CD14-positive monocyte (primary cell): ENCODE measurements at regions not wholly inside any gene's neighbourhood (a gene's known extent, or its start where the extent isn't known, plus 50 kb on each side); places are given as distances from the start of the nearest gene placed in this dataset.

Experiments used
- DNase-seq, 3 donors: peaks; one replicate each; pipeline ENCODE4 v3.0.0-alpha.2; 2011 to 2022
- H2AFZ ChIP-seq: 2 replicates; pipeline ENCODE4 v1.6.0; 2012; ENCODE audit warnings: mild to moderate bottlenecking, low read depth, low read length, inconsistent platforms; ENCODE audit not compliant: insufficient read depth, poor library complexity, severe bottlenecking
- H3K27ac ChIP-seq, 2 donors: 1 replicate in 1 of 2; 2 replicates in 1 of 2; pipeline ENCODE4 v1.5.1; 2012 to 2013; ENCODE audit warnings: low read length in 2 of 2, control low read depth in 1 of 2, inconsistent platforms in 1 of 2, low read depth in 1 of 2, mild to moderate bottlenecking in 1 of 2
- H3K27me3 ChIP-seq, 2 donors: one replicate each; pipeline versions ENCODE4 v1.6.0 to v1.6.1; 2011 to 2013; ENCODE audit warnings: low read length in 2 of 2; ENCODE audit not compliant: control insufficient read depth in 2 of 2, insufficient read depth in 2 of 2
- H3K36me3 ChIP-seq, 2 donors: replicated peaks in 1 of 2; 1 replicate in 1 of 2; 2 replicates in 1 of 2; pipeline versions ENCODE4 v1.5.1 to v1.6.1; 2012 to 2013; ENCODE audit warnings: low read length in 2 of 2, control low read depth in 1 of 2, inconsistent platforms in 1 of 2, mild to moderate bottlenecking in 1 of 2; ENCODE audit not compliant: insufficient read depth in 2 of 2, control insufficient read depth in 1 of 2
- H3K4me1 ChIP-seq, 2 donors: 1 replicate in 1 of 2; 2 replicates in 1 of 2; pipeline versions ENCODE4 v1.5.1 to v1.6.1; 2012 to 2013; ENCODE audit warnings: low read length in 2 of 2, control low read depth in 1 of 2, inconsistent platforms in 1 of 2, mild to moderate bottlenecking in 1 of 2, moderate library complexity in 1 of 2; ENCODE audit not compliant: insufficient read depth in 2 of 2, control insufficient read depth in 1 of 2
- H3K4me2 ChIP-seq: replicated peaks from 2 replicates; pipeline ENCODE3; 2012; ENCODE audit warnings: low read length, moderate library complexity, mild to moderate bottlenecking; ENCODE audit not compliant: poor library complexity, severe bottlenecking; ENCODE audit errors: extremely low read depth
- H3K4me3 ChIP-seq, 3 experiments: fragments of 200-600 bp in 1 of 3; sonication (generic) in 1 of 3; replicated peaks in 1 of 3; 1 replicate in 2 of 3; 2 replicates in 1 of 3; pipeline ENCODE4 v1.5.1; 2011 to 2013; ENCODE audit warnings: low read length in 3 of 3, mild to moderate bottlenecking in 3 of 3, control low read depth in 2 of 3, low read depth in 2 of 3, inconsistent platforms in 1 of 3, moderate library complexity in 1 of 3
- H3K79me2 ChIP-seq: 2 replicates; pipeline ENCODE4 v1.6.0; 2012; ENCODE audit warnings: mild to moderate bottlenecking, control low read depth, inconsistent platforms, low read length, moderate library complexity; ENCODE audit not compliant: insufficient read depth
- H3K9ac ChIP-seq: 2 replicates; pipeline ENCODE4 v1.6.0; 2017; ENCODE audit warnings: low read length, mild to moderate bottlenecking; ENCODE audit not compliant: insufficient read depth, poor library complexity, severe bottlenecking
- H3K9me3 ChIP-seq, 2 donors: replicated peaks in 1 of 2; 1 replicate in 1 of 2; 2 replicates in 1 of 2; pipeline versions ENCODE4 v1.5.1 to v1.6.1; 2012 to 2013; ENCODE audit warnings: low read length in 2 of 2, control low read depth in 1 of 2; ENCODE audit not compliant: control insufficient read depth in 1 of 2, insufficient read depth in 1 of 2
- H4K20me1 ChIP-seq: 2 replicates; pipeline ENCODE4 v1.6.0; 2012; ENCODE audit warnings: mild to moderate bottlenecking, low read length, control low read depth, moderate library complexity; ENCODE audit not compliant: insufficient read depth
- H3K27ac Mint-ChIP-seq, 7 donors: one replicate each; pipeline ENCODE4 v1.8.0; 2020; ENCODE audit warnings: mild to moderate bottlenecking in 7 of 7, mixed read lengths in 7 of 7, moderate library complexity in 6 of 7, inconsistent platforms in 2 of 7
- H3K27me3 Mint-ChIP-seq, 3 donors: one replicate each; pipeline ENCODE4 v1.8.0; 2021 to 2022; ENCODE audit warnings: low read depth in 3 of 3, mild to moderate bottlenecking in 3 of 3, mixed read lengths in 3 of 3, moderate library complexity in 3 of 3, inconsistent platforms in 1 of 3
- H3K36me3 Mint-ChIP-seq, 2 donors: one replicate each; pipeline ENCODE4 v1.8.0; 2020; ENCODE audit warnings: mixed read lengths in 2 of 2, inconsistent platforms in 1 of 2, mild to moderate bottlenecking in 1 of 2
- H3K4me1 Mint-ChIP-seq: one replicate; pipeline ENCODE4 v1.8.0; 2020; ENCODE audit warnings: mild to moderate bottlenecking, mixed read lengths
- H3K4me3 Mint-ChIP-seq, 2 donors: one replicate each; pipeline ENCODE4 v1.8.0; 2020; ENCODE audit warnings: mild to moderate bottlenecking in 2 of 2, mixed read lengths in 2 of 2, moderate library complexity in 1 of 2
- H3K9me3 Mint-ChIP-seq, 7 donors: one replicate each; pipeline ENCODE4 v1.8.0; 2020 to 2022; ENCODE audit warnings: mixed read lengths in 7 of 7, mild to moderate bottlenecking in 6 of 7, moderate library complexity in 6 of 7, inconsistent platforms in 2 of 7
- whole genome bisulfite sequencing: methylation state at CpG from one replicate; pipeline ENCODE4 v1.1.5; 2013; ENCODE audit warnings: missing lambda C conversion rate; ENCODE audit not compliant: insufficient coverage; 5-methylcytosine and 5-hydroxymethylcytosine counted together
- intact Hi-C, 2 donors: fragments of 100-400 bp; cut with micrococcal nuclease; formaldehyde crosslinking; loops; one replicate each; pipeline versions ENCODE4 v1.15.0 to v1.15.1; 2023
- TF ChIP-seq, protein P1 (sequence below): fragments of 200-600 bp; IDR thresholded peaks from one replicate; pipeline ENCODE4 v1.8.0; 2022; ENCODE audit warnings: antibody characterized with exemption, mild to moderate bottlenecking

DNA sequence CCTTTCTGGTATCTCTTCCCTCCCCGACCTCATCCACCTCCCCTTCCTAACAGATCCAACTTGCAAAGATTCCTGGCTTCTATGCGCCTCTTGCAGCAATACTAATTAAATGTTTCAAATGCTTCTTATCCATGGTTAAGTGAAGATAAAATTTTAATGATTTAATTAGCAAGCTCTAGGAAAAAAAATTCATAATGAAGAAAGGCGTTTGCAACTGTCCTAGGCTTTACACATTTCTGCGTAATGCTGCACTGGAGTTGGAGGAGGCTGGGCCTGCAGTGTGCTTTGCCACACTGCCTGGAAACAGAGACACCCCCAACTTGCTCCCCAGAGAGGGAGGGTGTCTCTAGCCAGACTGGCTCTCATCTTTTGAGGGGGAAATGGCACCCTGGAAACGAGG lies 123.9 kb upstream of the CARD11 start:
- Mint-ChIP-seq H3K36me3 (no peaks in the 10 kb centered on the region), H3K4me1 (no peaks in the 10 kb centered on the region), H3K27me3 (peaks cover 4 to 10% (median 8%) of the 10 kb centered on the region in 3 donors), H3K27ac (no peak overlapping the region), H3K4me3 (no peak overlapping the region), H3K9me3 (peaks cover 3 to 12% (median 6%) of the 10 kb centered on the region in 7 donors)
- Histone ChIP-seq H3K4me3 (no peak overlapping the region), H3K4me1 (no peaks in the 10 kb centered on the region), H3K9me3 (peaks cover 4 to 5% of the 10 kb centered on the region in 2 donors), H2AFZ (no peak overlapping the region), H3K36me3 (no peaks in the 10 kb centered on the region), H3K27ac (no peak overlapping the region), H4K20me1 (no peaks in the 10 kb centered on the region), H3K27me3 (no peaks in the 10 kb centered on the region), H3K9ac (no peak overlapping the region), H3K79me2 (no peaks in the 10 kb centered on the region), H3K4me2 (no peak overlapping the region)
- TF ChIP-seq, protein P1, sequence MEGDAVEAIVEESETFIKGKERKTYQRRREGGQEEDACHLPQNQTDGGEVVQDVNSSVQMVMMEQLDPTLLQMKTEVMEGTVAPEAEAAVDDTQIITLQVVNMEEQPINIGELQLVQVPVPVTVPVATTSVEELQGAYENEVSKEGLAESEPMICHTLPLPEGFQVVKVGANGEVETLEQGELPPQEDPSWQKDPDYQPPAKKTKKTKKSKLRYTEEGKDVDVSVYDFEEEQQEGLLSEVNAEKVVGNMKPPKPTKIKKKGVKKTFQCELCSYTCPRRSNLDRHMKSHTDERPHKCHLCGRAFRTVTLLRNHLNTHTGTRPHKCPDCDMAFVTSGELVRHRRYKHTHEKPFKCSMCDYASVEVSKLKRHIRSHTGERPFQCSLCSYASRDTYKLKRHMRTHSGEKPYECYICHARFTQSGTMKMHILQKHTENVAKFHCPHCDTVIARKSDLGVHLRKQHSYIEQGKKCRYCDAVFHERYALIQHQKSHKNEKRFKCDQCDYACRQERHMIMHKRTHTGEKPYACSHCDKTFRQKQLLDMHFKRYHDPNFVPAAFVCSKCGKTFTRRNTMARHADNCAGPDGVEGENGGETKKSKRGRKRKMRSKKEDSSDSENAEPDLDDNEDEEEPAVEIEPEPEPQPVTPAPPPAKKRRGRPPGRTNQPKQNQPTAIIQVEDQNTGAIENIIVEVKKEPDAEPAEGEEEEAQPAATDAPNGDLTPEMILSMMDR: no peak
- no peak for DNase-seq
- intact Hi-C loops: no loop called here
- 100% methylated on average over 2 of the region's 5 CpGs for WGBS

DNA sequence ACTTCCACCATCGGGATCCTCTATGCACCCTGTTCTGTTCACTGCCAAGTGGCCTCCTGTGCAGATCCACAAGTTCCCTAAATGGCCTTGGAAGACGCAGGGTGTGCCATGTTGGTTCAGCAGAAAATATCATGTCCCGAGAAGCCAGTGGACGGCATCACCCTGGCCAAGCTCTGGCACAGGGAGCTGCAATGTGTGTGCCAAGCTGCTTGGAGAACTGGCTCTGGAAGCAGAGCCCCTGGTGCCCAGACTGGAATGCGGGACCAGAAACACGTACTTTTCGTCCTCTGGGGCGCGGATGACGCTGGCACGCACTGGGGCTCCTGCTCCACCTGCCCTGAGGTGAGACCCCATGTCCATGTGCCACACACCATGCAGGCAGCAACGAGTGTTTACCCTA lies 124.7 kb upstream of the CARD11 start:
- DNase-seq: no peak
- 87% methylated on average over 11 of the region's 12 CpGs for WGBS
- no peaks in the 10 kb centered on the region for H3K4me1 ChIP-seq
- no peak overlapping the region for H3K9ac ChIP-seq
- no peaks in the 10 kb centered on the region for H3K4me1 Mint-ChIP-seq
- intact Hi-C loops: no loop called here
- H2AFZ ChIP-seq: no peak overlapping the region
- no peaks in the 10 kb centered on the region for H3K79me2 ChIP-seq
- H3K9me3 ChIP-seq: peaks cover 4 to 5% of the 10 kb centered on the region in 2 donors
- no peak overlapping the region for H3K4me3 Mint-ChIP-seq
- TF ChIP-seq, protein P1: no peak
- no peak overlapping the region for H3K27ac Mint-ChIP-seq
- no peaks in the 10 kb centered on the region for H4K20me1 ChIP-seq
- no peaks in the 10 kb centered on the region for H3K36me3 Mint-ChIP-seq
- peaks cover 4 to 10% (median 10%) of the 10 kb centered on the region in 3 donors for H3K27me3 Mint-ChIP-seq
- no peak overlapping the region for H3K4me3 ChIP-seq
- H3K27me3 ChIP-seq: no peaks in the 10 kb centered on the region
- no peaks in the 10 kb centered on the region for H3K36me3 ChIP-seq
- peaks cover 0 to 12% (median 6%) of the 10 kb centered on the region in 7 donors for H3K9me3 Mint-ChIP-seq
- H3K4me2 ChIP-seq: no peak overlapping the region
- no peak overlapping the region for H3K27ac ChIP-seq
